Neural crest cell (in vitro differentiated cells): ENCODE measurements at regions not wholly inside any gene's neighbourhood (a gene's known extent, or its start where the extent isn't known, plus 50 kb on each side); places are given as distances from the start of the nearest gene placed in this dataset.

Source experiments
- DNase-seq: peaks from one replicate; pipeline ENCODE4 v3.0.0; 2021; ENCODE audit warnings: low read depth, mixed read lengths, low spot score
- H3K27ac Mint-ChIP-seq: one replicate; pipeline ENCODE4 v1.8.0; 2021; ENCODE audit warnings: mild to moderate bottlenecking, mixed read lengths; ENCODE audit not compliant: unreplicated experiment
- H3K27me3 Mint-ChIP-seq: 2 replicates; pipeline ENCODE4 v1.8.0; 2021; ENCODE audit warnings: low read depth, mild to moderate bottlenecking, mixed read lengths
- H3K36me3 Mint-ChIP-seq: 2 replicates; pipeline ENCODE4 v1.8.0; 2021; ENCODE audit warnings: low read depth, mild to moderate bottlenecking, mixed read lengths
- H3K4me1 Mint-ChIP-seq: 2 replicates; pipeline ENCODE4 v1.8.0; 2021; ENCODE audit warnings: mixed read lengths
- H3K4me3 Mint-ChIP-seq: one replicate; pipeline ENCODE4 v1.8.0; 2021; ENCODE audit warnings: mild to moderate bottlenecking, mixed read lengths
- H3K9me3 Mint-ChIP-seq: 2 replicates; pipeline ENCODE4 v1.8.0; 2021; ENCODE audit warnings: mixed read lengths
- CTCF ChIP-seq: fragments of 200-600 bp; sonication (generic); conservative IDR thresholded peaks from 2 replicates; pipeline ENCODE4 v1.5.0; 2021; ENCODE audit warnings: antibody characterized with exemption, mild to moderate bottlenecking

GRCh38 chr16:50475170-50475569 lies 73.0 kb upstream of the NKD1 start:
- no peak overlapping the region for H3K27ac Mint-ChIP-seq
- H3K36me3 Mint-ChIP-seq: no peaks in the 10 kb centered on the region
- no peak for TF ChIP-seq CTCF

GRCh38 chr16:50474138-50474537 lies 74.1 kb upstream of the NKD1 start:
- H3K4me3 Mint-ChIP-seq: no peak overlapping the region
- no peak for DNase-seq
- H3K36me3 Mint-ChIP-seq: no peaks in the 10 kb centered on the region
- no peak for TF ChIP-seq CTCF
- H3K9me3 Mint-ChIP-seq: peaks cover 2% of the 10 kb centered on the region
- H3K27me3 Mint-ChIP-seq: no peaks in the 10 kb centered on the region
- H3K27ac Mint-ChIP-seq: no peak overlapping the region
- H3K4me1 Mint-ChIP-seq: peaks cover 63% of the 10 kb centered on the region

More at GRCh38 chr16:50475170-50475569, 73.0 kb upstream of the NKD1 start:
- H3K4me3 Mint-ChIP-seq: no peak overlapping the region
- peaks cover 2% of the 10 kb centered on the region for H3K9me3 Mint-ChIP-seq
- H3K27me3 Mint-ChIP-seq: no peaks in the 10 kb centered on the region
- DNase-seq: no peak
- peaks cover 63% of the 10 kb centered on the region for H3K4me1 Mint-ChIP-seq

- Mint-ChIP-seq H3K9me3 (peaks cover 2% of the 10 kb centered on the region), H3K27me3 (no peaks in the 10 kb centered on the region), H3K36me3 (no peaks in the 10 kb centered on the region), H3K4me1 (peaks cover 68% of the 10 kb centered on the region), H3K27ac (no peak overlapping the region), H3K4me3 (no peak overlapping the region)
- no peak for DNase-seq
- TF ChIP-seq CTCF: no peak
These were observed 74.7 kb upstream of the NKD1 start for GRCh38 chr16:50473356-50473945.

GRCh38 chr16:50472472-50472871 lies 75.7 kb upstream of the NKD1 start:
- Mint-ChIP-seq H3K4me1 (peaks cover 63% of the 10 kb centered on the region), H3K9me3 (peaks cover 2% of the 10 kb centered on the region), H3K4me3 (no peak overlapping the region), H3K36me3 (no peaks in the 10 kb centered on the region), H3K27me3 (no peaks in the 10 kb centered on the region), H3K27ac (no peak overlapping the region)
- TF ChIP-seq CTCF: no peak
- no peak for DNase-seq

- no peak for TF ChIP-seq CTCF
- Mint-ChIP-seq H3K27me3 (peaks cover under 1% of the 10 kb centered on the region), H3K9me3 (peaks cover 2% of the 10 kb centered on the region), H3K27ac (no peak overlapping the region), H3K36me3 (no peaks in the 10 kb centered on the region), H3K4me1 (peaks cover 72% of the 10 kb centered on the region), H3K4me3 (peak overlapping the region; percentile 73)
- DNase-seq: no peak
These were observed 77.5 kb upstream of the NKD1 start for GRCh38 chr16:50470687-50471086.
